Dermis microvascular lymphatic vessel endothelial cell (primary cell): ENCODE measurements at regions not wholly inside any gene's neighbourhood (a gene's known extent, or its start where the extent isn't known, plus 50 kb on each side); places are given as distances from the start of the nearest gene placed in this dataset.

ENCODE experiments used
- DNase-seq, 2 donors: peaks; one replicate each; pipeline versions ENCODE4 v3.0.0 to v3.0.0-alpha.2; 2010; ENCODE audit warnings: low read depth in 2 of 2

GRCh38 chr1:55473661-55474060, 258.5 kb upstream of the USP24 start:
- DNase-seq: no peak

DNA sequence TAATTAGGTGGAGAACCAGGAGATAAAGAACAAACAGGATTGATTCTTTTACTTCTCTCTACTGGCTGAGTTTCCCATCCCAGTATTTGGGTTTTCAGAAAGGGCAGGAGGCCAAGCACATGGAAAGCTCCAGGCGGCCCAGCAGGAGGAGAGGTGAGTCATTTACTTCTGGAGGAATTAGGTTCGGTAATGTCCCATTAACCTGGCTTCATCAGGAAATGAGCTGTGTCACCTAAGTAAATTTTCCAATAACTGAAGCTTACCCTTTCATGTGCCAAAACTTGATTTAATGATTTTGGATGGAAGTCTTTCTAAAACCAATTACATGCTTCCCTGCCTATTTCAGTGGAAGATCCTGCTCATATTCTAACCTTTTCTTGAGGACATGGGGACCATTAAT, 257.6 kb upstream of the USP24 start:
- peak in 1 of 2 donors; percentile 19 for DNase-seq

- no peak for DNase-seq
Observed at GRCh38 chr1:55472115-55472514, 257.0 kb upstream of the USP24 start.

DNA sequence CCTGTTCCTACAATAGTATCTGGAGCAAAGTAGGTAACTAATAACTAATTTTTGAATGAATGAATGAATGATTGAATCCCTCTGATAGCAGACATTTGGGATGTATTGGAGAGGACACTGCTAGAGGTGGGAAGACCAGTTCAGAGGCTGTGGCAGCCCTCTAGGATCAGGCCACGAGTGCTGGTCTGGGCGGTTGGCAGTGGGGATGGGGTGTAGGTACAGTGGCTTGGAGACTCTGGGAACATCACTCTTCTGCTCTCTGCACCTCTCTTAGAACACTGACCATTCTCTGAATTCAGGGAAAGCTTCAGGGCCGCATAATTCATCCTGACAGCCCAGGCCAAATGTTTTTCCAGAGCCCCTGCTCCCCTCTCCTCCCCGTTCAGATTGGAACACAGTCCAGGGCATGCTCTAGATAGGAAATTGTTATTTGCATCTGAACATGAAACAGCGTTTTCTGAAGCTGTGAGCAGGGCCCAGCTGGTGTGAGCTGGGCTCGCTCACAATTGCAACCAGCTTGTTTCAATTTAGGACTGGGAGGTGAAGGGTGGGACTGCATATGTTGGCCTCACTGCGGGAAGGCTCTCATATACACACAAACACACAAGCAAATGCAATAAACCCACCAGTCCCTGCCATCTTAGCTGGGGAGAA, 253.1 kb upstream of the USP24 start:
- DNase-seq: no peak

DNA sequence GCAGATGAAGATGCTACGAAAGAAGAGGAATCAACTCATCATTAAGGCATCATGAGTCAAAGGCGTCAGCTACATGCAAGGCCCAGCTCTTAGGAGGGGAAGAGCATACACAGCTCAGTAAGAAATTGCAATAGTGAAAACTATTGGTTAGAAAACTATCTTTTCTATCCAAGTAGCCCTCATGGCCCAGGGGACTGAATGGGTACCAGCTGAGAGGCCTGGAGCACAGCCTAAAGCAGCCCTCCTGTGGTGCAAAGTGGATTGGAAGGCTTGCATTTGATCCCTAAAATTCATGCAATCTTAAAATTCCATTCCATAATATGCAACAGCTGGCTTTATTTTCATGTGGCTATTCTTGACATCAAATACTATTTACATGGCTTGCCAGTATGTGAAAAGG, 251.8 kb upstream of the USP24 start:
- DNase-seq: no peak

DNA sequence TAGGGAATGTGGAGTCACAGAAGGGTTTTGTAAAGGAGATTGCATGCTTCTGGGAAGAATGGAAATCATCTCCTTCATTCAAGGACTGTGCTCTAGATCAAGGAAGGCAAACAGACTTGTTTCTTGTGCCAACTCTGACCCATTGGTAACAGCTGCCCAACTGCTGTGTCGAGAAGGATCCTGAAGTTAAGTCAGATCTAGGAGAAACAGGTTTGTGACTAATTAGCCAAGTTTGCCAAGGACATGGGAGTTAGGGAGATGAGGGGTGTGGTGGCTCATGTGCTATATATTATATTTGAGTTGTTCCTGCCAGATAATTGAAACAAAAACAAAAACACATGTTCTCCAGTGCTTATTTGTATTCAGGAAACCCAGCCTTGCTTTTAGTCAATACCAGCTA, 251.2 kb upstream of the USP24 start:
- DNase-seq: no peak

GRCh38 chr1:55464550-55464949, 249.4 kb upstream of the USP24 start:
- DNase-seq: no peak

- no peak for DNase-seq
Observed at GRCh38 chr1:55463814-55464475, 248.8 kb upstream of the USP24 start.

DNA sequence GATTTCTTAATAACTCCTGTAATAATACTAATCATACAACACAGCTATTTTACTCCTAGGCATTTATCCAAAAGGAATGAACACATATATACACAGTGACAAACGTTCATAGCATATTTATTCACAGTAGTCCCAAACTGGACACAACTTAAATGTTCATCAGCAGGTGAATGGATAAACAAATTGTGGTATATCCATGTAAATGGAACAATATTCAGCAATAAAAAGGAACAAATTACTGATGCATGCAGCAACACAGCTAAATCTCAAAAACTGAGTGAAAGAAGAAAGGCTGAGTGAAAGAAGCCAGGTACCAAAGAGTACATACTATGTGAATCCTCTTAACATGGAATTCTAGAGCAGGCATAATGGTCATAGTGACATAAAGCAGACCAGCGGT, 242.7 kb upstream of the USP24 start:
- no peak for DNase-seq

DNA sequence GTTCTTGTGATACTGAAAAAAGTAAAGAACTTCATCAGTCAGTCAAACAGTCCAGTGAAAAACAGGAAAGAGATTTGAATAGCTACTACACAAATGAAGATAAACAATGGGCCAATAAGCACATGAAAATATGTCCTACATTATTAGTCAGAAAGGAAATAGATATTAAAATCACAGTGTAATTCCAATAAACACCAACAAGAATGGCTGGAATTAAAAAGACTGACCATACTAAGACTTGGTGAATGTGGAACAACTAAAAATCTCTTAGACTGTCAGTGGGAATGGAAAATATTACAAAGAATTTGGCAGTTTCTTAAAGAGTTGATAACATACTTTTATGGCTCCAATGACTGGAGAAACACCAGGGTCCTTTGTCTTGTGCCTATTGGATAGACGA, 241.8 kb upstream of the USP24 start:
- DNase-seq: peak in 1 of 2 donors; percentile 54

- no peak for DNase-seq
Observed at GRCh38 chr1:55448261-55448660, 233.1 kb upstream of the USP24 start.

DNA sequence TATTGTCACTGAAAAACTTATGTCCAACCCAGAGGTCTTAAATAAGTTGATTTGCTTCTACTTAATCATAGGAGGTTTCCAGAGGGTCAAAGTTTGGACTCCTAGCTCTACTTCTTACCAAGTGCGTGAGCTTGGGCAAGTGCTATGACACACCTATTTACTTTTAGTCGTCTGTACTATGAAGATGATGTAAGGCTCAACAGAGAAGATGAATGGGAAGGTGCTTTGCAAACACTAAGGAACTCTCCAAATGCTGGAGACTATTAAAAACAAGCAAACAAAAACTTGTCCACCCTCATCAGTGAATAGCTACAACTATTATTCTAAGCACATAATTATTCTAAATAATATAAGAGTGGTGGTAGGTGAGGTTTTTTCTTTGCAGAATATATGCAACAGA, 232.3 kb upstream of the USP24 start:
- no peak for DNase-seq

GRCh38 chr1:55446351-55446750, 231.2 kb upstream of the USP24 start:
- DNase-seq: no peak

DNA sequence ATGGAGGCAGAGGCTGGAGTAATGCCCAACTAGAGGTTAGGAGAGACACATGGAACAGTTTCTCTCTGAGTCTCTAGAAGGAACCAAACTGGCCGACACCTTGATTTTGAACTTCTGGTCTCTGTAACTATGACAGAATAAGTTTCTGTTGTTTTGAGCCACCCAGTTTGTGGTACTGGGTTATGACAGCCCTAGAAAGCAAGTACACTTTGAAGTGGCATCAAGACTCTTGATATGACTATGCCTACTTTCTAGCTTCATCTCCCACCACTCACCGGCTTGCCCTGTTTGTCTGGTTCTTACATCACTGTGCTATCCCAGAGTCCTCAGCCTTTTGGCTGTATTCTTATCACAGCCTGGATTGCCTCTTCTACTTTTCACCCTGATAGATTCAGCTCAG, 230.3 kb upstream of the USP24 start:
- no peak for DNase-seq

- no peak for DNase-seq
Observed at GRCh38 chr1:55444667-55445066, 229.5 kb upstream of the USP24 start.

GRCh38 chr1:55443175-55443915, 228.2 kb upstream of the USP24 start:
- peak; percentile 74 to 79 for DNase-seq

DNA sequence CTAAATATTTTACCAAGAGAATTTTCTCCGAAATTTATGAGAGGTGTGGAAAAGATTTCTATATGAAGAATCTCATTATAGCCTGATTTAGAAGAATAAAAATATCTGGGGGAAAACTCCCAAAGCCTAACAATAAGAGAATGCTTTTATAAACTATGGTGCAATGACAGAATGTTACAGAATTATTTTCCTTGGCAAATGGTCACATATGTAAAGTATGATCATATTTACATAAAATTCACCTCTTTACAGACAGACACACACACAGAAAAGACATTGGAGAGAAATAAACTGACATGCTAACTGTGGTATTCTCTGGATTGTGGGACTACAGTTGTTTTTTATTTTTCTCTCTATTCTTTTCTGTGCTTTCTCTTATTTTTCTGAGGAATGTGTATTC, 226.3 kb upstream of the USP24 start:
- no peak for DNase-seq

- no peak for DNase-seq
Observed at GRCh38 chr1:55437692-55438091, 222.5 kb upstream of the USP24 start.

DNA sequence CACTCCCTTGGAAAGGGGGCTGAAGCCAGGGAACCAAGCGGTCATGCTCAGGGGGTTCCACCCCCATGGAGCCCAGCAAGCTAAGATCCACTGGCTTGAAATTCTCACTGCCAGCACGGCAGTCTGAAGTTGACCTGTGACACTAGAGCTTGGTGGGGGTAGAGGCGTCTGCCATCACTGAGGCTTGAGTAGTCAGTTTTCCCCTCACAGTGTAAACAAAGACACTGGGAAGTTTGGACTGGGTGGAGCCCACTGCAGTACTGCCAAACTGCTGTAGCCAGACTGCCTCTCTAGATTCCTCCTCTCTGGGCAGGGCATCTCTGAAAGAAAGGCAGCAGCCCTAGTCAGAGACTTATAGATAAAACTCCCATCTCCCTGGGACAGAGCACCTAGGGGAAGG, 215.6 kb upstream of the USP24 start:
- DNase-seq: peak in 1 of 2 donors; percentile 13

DNA sequence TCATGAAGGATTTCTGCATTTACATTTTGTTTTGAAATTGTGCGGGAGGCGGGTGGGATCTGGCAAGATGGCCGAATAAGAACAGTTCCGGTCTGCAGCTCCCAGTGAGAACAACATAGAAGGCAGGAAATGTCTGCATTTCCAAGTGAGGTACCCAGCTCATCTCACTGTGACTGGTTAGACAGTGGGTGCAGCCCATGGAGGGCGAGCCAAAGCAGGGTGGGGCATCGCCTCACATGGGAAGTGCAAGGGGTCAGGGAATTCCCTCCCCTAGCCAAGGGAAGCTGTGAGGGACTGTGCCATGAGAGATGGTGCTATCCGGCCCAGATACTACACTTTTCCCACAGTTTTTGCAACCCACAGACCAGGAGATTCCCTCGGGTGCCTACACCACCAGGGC, 215.0 kb upstream of the USP24 start:
- peak in 1 of 2 donors; percentile 39 for DNase-seq

- DNase-seq: peak in 1 of 2 donors; percentile 98
Observed at GRCh38 chr1:55428944-55429931, 214.1 kb upstream of the USP24 start.

- DNase-seq: no peak
Observed at GRCh38 chr1:55428231-55428630, 213.1 kb upstream of the USP24 start.
